Psoas muscle (tissue), 7 donors: ENCODE measurements at regions not wholly inside any gene's neighbourhood (a gene's known extent, or its start where the extent isn't known, plus 50 kb on each side); places are given as distances from the start of the nearest gene placed in this dataset.

Source experiments
- ATAC-seq, 4 donors: fragments of 200-7000 bp; cut with Tn5 transposase; one replicate each; pipeline ENCODE4 v1.9.1; 2020; ENCODE audit warnings: moderate library complexity in 3 of 4, mild to moderate bottlenecking in 2 of 4
- DNase-seq, 2 donors: peaks; one replicate each; pipeline ENCODE4 v3.0.0-alpha.2; 2020
- H3K27ac ChIP-seq: fragments of 200-600 bp; one replicate; pipeline ENCODE4 v1.8.0; 2022
- H3K27me3 ChIP-seq, 3 donors: fragments of 200-600 bp in 1 of 3; one replicate each; pipeline versions ENCODE4 v1.6.1 to v1.8.0; 2013 to 2022; ENCODE audit warnings: low read length in 2 of 3, mild to moderate bottlenecking in 2 of 3, moderate library complexity in 1 of 3; ENCODE audit not compliant: insufficient read depth in 3 of 3
- H3K36me3 ChIP-seq, 2 donors: fragments of 200-600 bp in 1 of 2; one replicate each; pipeline versions ENCODE4 v1.6.1 to v1.8.0; 2013 to 2022; ENCODE audit warnings: low read depth in 1 of 2, mild to moderate bottlenecking in 1 of 2, moderate library complexity in 1 of 2; ENCODE audit not compliant: insufficient read depth in 1 of 2
- H3K4me1 ChIP-seq: fragments of 200-600 bp; one replicate; pipeline ENCODE4 v1.8.0; 2022
- H3K4me3 ChIP-seq: fragments of 200-600 bp; one replicate; pipeline ENCODE4 v1.8.0; 2022; ENCODE audit warnings: mild to moderate bottlenecking
- H3K9me3 ChIP-seq: fragments of 200-600 bp; one replicate; pipeline ENCODE4 v1.8.0; 2022
- CTCF ChIP-seq: fragments of 200-600 bp; IDR thresholded peaks from one replicate; pipeline ENCODE4 v1.8.0; 2022; ENCODE audit warnings: antibody characterized with exemption
- WGBS, 3 donors: extraction: QIAGEN DNeasy Blood & Tissue Kit; methylation state at CpG; one replicate each; pipeline versions ENCODE4 v1.1.6 to v1.1.7; 2013; 5-methylcytosine and 5-hydroxymethylcytosine counted together
- intact Hi-C, 2 donors: fragments of 100-400 bp; cut with DNase I; formaldehyde crosslinking; loops; one replicate each; pipeline versions ENCODE4 v1.11.0 to v1.14.2; 2022
- donor health status: healthy with polysubstance abuse.
- donor health status: DM: no; HTN: no; CAD: no; lungs with moderate emphysema.
- donor health status: Bipolar disorder and iron deficiency.
- donor health status: healthy.
- donor health status: DM: yes; HTN: yes; CAD: no.
- donor health status: DM: no; HTN: no; CAD: no.
- donor health status: DM: yes; HTN: yes; CAD: no.

GRCh38 chr1:58206749-58207148, 339.8 kb downstream of the OMA1 start:
- no peaks in the 10 kb centered on the region for H3K36me3 ChIP-seq
- no peak overlapping the region for H3K4me3 ChIP-seq
- no peak for DNase-seq
- no peaks in the 10 kb centered on the region for H3K4me1 ChIP-seq
- no peak for ATAC-seq
- 88 to 94% (median 88%) methylated on average over 1 of the region's 1 CpG for WGBS, 3 donors
- H3K27me3 ChIP-seq = no peaks in the 10 kb centered on the region
- H3K27ac ChIP-seq = no peak overlapping the region
- intact Hi-C loops = no loop called here
- no peaks in the 10 kb centered on the region for H3K9me3 ChIP-seq
- no peak for TF ChIP-seq CTCF

GRCh38 chr1:58204284-58204683, 342.2 kb downstream of the OMA1 start:
- intact Hi-C loops = no loop called here
- Histone ChIP-seq H3K27me3 (no peaks in the 10 kb centered on the region), H3K27ac (no peak overlapping the region), H3K9me3 (no peaks in the 10 kb centered on the region), H3K4me1 (no peaks in the 10 kb centered on the region), H3K4me3 (no peak overlapping the region), H3K36me3 (no peaks in the 10 kb centered on the region)
- 76 to 77% (median 77%) methylated on average over 3 of the region's 3 CpGs for WGBS, 3 donors
- no peak for TF ChIP-seq CTCF
- ATAC-seq = no peak
- no peak for DNase-seq

- DNase-seq (no peak), ATAC-seq (no peak)
- no peak overlapping the region for H3K27ac ChIP-seq
- no peaks in the 10 kb centered on the region for H3K9me3 ChIP-seq
- no peaks in the 10 kb centered on the region for H3K27me3 ChIP-seq
- H3K4me1 ChIP-seq = no peaks in the 10 kb centered on the region
- H3K4me3 ChIP-seq = no peak overlapping the region
- no peaks in the 10 kb centered on the region for H3K36me3 ChIP-seq
- WGBS, 3 donors = 49 to 53% (median 50%) methylated on average over 2 of the region's 2 CpGs
- TF ChIP-seq CTCF = no peak
- intact Hi-C loops = no loop called here
These were observed 344.9 kb downstream of the OMA1 start for GRCh38 chr1:58201492-58202106.

- DNase-seq (no peak), ATAC-seq (no peak)
- H3K9me3 ChIP-seq = no peaks in the 10 kb centered on the region
- no peak overlapping the region for H3K27ac ChIP-seq
- H3K4me1 ChIP-seq = no peaks in the 10 kb centered on the region
- no peaks in the 10 kb centered on the region for H3K27me3 ChIP-seq
- no peaks in the 10 kb centered on the region for H3K36me3 ChIP-seq
- no peak for TF ChIP-seq CTCF
- intact Hi-C loops = no loop called here
- no peak overlapping the region for H3K4me3 ChIP-seq
These were observed 346.1 kb downstream of the OMA1 start for GRCh38 chr1:58200437-58200836.

GRCh38 chr1:58197811-58198210, 348.7 kb downstream of the OMA1 start:
- DNase-seq = no peak
- Histone ChIP-seq H3K4me3 (no peak overlapping the region), H3K9me3 (no peaks in the 10 kb centered on the region), H3K27ac (no peak overlapping the region), H3K36me3 (no peaks in the 10 kb centered on the region), H3K4me1 (no peaks in the 10 kb centered on the region), H3K27me3 (no peaks in the 10 kb centered on the region)
- no peak for TF ChIP-seq CTCF
- intact Hi-C loops = no loop called here
- no peak for ATAC-seq
- 71 to 79% (median 79%) methylated on average over 1 of the region's 1 CpG for whole genome bisulfite sequencing, 3 donors
